SK-N-SH (cell line): ENCODE measurements at regions not wholly inside any gene's neighbourhood (a gene's known extent, or its start where the extent isn't known, plus 50 kb on each side); places are given as distances from the start of the nearest gene placed in this dataset.

ENCODE experiments used
- CTCF ChIA-PET: fragments of 300-600, 350-600 bp; formaldehyde crosslinking; extraction: SDS; loops from one replicate; lab custom pipeline; 2021; lab: Yijun Ruan, JAX
- POLR2A ChIA-PET: fragments of 350-600 bp; sonication (Branson Sonifier 250); formaldehyde crosslinking; extraction: SDS; loops from one replicate; lab custom pipeline; 2020; ENCODE audit warnings: antibody characterized with exemption, inconsistent platforms; lab: Yijun Ruan, JAX
- DNase-seq: peaks from one replicate; pipeline ENCODE4 v3.0.0; 2012
- H2AFZ ChIP-seq: fragments of 200-600 bp; sonication (generic); 2 replicates; pipeline ENCODE4 v1.8.1; 2016; ENCODE audit warnings: antibody characterized with exemption, mild to moderate bottlenecking, low read depth
- H3F3A ChIP-seq: fragments of 200-600 bp; sonication (generic); replicated peaks from 2 replicates; pipeline ENCODE3; 2016; ENCODE audit warnings: antibody characterized with exemption, mild to moderate bottlenecking; ENCODE audit not compliant: insufficient read depth
- H3K27ac ChIP-seq, 2 experiments: fragments of 200-500 bp in 1 of 2; fragments of 200-600 bp in 1 of 2; sonication (Bioruptor generic) in 1 of 2; sonication (generic), shearing (Covaris generic) in 1 of 2; 2 replicates each; pipeline versions ENCODE4 v1.5.1 to v1.6.1; 2014 to 2016; ENCODE audit warnings: low read depth in 2 of 2, inconsistent platforms in 1 of 2, low read length in 1 of 2, mild to moderate bottlenecking in 1 of 2, mixed read lengths in 1 of 2
- H3K27me3 ChIP-seq: fragments of 200-600 bp; sonication (generic), shearing (Covaris generic); 2 replicates; pipeline ENCODE4 v1.6.1; 2016; ENCODE audit warnings: mixed run types; ENCODE audit not compliant: insufficient read depth
- H3K36me3 ChIP-seq, 2 experiments: fragments of 200-500 bp in 1 of 2; fragments of 200-600 bp in 1 of 2; sonication (Bioruptor generic) in 1 of 2; sonication (generic) in 1 of 2; replicated peaks in 1 of 2; 2 replicates each; pipeline versions ENCODE3 to v1.5.1; 2014 to 2016; ENCODE audit warnings: low read length in 1 of 2, mild to moderate bottlenecking in 1 of 2; ENCODE audit not compliant: insufficient read depth in 2 of 2, control insufficient read depth in 1 of 2
- H3K4me1 ChIP-seq, 2 experiments: fragments of 200-500 bp in 1 of 2; fragments of 200-600 bp in 1 of 2; sonication (Bioruptor generic) in 1 of 2; sonication (generic), shearing (Covaris generic) in 1 of 2; 2 replicates each; pipeline versions ENCODE4 v1.5.1 to v1.6.1; 2014 to 2016; ENCODE audit warnings: low read depth in 1 of 2, low read length in 1 of 2, mixed run types in 1 of 2; ENCODE audit not compliant: insufficient read depth in 2 of 2, control insufficient read depth in 1 of 2
- H3K4me2 ChIP-seq: fragments of 200-600 bp; sonication (generic), shearing (Covaris generic); 2 replicates; pipeline ENCODE4 v1.6.1; 2017; ENCODE audit warnings: mixed run types
- H3K4me3 ChIP-seq, 2 experiments: fragments of 200-500 bp in 1 of 2; fragments of 200-600 bp in 1 of 2; sonication (Bioruptor generic) in 1 of 2; sonication (generic), shearing (Covaris generic) in 1 of 2; 2 replicates each; pipeline versions ENCODE4 v1.5.1 to v1.8.1; 2014 to 2016; ENCODE audit warnings: low read depth in 2 of 2, inconsistent platforms in 1 of 2, low read length in 1 of 2, mild to moderate bottlenecking in 1 of 2, mixed read lengths in 1 of 2, moderate library complexity in 1 of 2
- H3K79me2 ChIP-seq: fragments of 200-600 bp; sonication (generic); 2 replicates; pipeline ENCODE4 v1.8.1; 2017; ENCODE audit warnings: mild to moderate bottlenecking; ENCODE audit not compliant: insufficient read depth
- H3K9ac ChIP-seq: fragments of 200-600 bp; sonication (generic); 2 replicates; pipeline ENCODE4 v1.6.1; 2017; ENCODE audit warnings: mixed run types
- H3K9me2 ChIP-seq: fragments of 200-600 bp; sonication (generic); 2 replicates; pipeline ENCODE4 v1.6.1; 2017; ENCODE audit warnings: mixed run types
- H3K9me3 ChIP-seq: fragments of 200-600 bp; sonication (generic); 2 replicates; pipeline ENCODE4 v1.6.1; 2017; ENCODE audit warnings: mixed run types, mild to moderate bottlenecking, moderate library complexity
- H4K20me1 ChIP-seq: fragments of 200-600 bp; sonication (generic); 2 replicates; pipeline ENCODE4 v1.6.1; 2017; ENCODE audit warnings: mild to moderate bottlenecking, mixed run types; ENCODE audit not compliant: insufficient read depth
- CTCF ChIP-seq: fragments of 200-600 bp; sonication (generic); IDR thresholded peaks from 2 replicates; pipeline ENCODE4 v1.6.1; 2017; ENCODE audit warnings: antibody characterized with exemption, mild to moderate bottlenecking, moderate library complexity
- EP300 ChIP-seq, 2 experiments: IDR thresholded peaks; 2 replicates each; pipeline versions ENCODE4 v1.4.0 to v1.6.1; 2012; ENCODE audit warnings: borderline replicate concordance in 1 of 2, low read depth in 1 of 2, low read length in 1 of 2
- FOSL2 ChIP-seq: IDR thresholded peaks from 2 replicates; pipeline ENCODE4 v1.4.0; 2012; ENCODE audit warnings: low read depth, mild to moderate bottlenecking, moderate library complexity, borderline replicate concordance
- FOXM1 ChIP-seq: IDR thresholded peaks from 2 replicates; pipeline ENCODE4 v1.4.0; 2012; ENCODE audit warnings: low read depth, mild to moderate bottlenecking
- JUND ChIP-seq: IDR thresholded peaks from 2 replicates; pipeline ENCODE4 v1.4.0; 2012
- MAX ChIP-seq: IDR thresholded peaks from 2 replicates; pipeline ENCODE4 v1.4.0; 2012; ENCODE audit warnings: low read depth
- MXI1 ChIP-seq: IDR thresholded peaks from 2 replicates; pipeline ENCODE4 v1.6.1; 2012; ENCODE audit warnings: mild to moderate bottlenecking, low read depth, low read length, improper control_type of control experiment
- NFIC ChIP-seq: IDR thresholded peaks from 2 replicates; pipeline ENCODE4 v1.4.0; 2012; ENCODE audit warnings: borderline replicate concordance
- RAD21 ChIP-seq: IDR thresholded peaks from 2 replicates; pipeline ENCODE4 v1.6.1; 2012; ENCODE audit warnings: mild to moderate bottlenecking, low read length
- RCOR1 ChIP-seq: fragments of 150-350 bp; IDR thresholded peaks from 2 replicates; pipeline ENCODE4 v1.6.1; 2017; ENCODE audit warnings: antibody characterized with exemption, low read length
- REST ChIP-seq: IDR thresholded peaks from 2 replicates; pipeline ENCODE4 v1.6.1; 2012; ENCODE audit warnings: mild to moderate bottlenecking, low read depth, low read length, moderate library complexity
- SIN3A ChIP-seq: IDR thresholded peaks from 2 replicates; pipeline ENCODE4 v1.6.1; 2012; ENCODE audit warnings: low read depth, mild to moderate bottlenecking, low read length, moderate library complexity, borderline replicate concordance
- TEAD4 ChIP-seq: IDR thresholded peaks from 2 replicates; pipeline ENCODE4 v1.4.0; 2012; ENCODE audit warnings: mild to moderate bottlenecking, borderline replicate concordance; ENCODE audit not compliant: insufficient read depth
- USF1 ChIP-seq: IDR thresholded peaks from 2 replicates; pipeline ENCODE4 v1.4.0; 2012; ENCODE audit warnings: low read depth, borderline replicate concordance
- USF2 ChIP-seq: fragments of 150-350 bp; IDR thresholded peaks from 2 replicates; pipeline ENCODE4 v1.6.1; 2017; ENCODE audit warnings: antibody characterized with exemption, low read length, low read depth, borderline replicate concordance
- YY1 ChIP-seq: IDR thresholded peaks from 2 replicates; pipeline ENCODE4 v1.4.0; 2012; ENCODE audit warnings: low read depth, mild to moderate bottlenecking
- ZBTB33 ChIP-seq: IDR thresholded peaks from 2 replicates; pipeline ENCODE4 v1.4.0; 2012; ENCODE audit warnings: low read depth, borderline replicate concordance
- WGBS: methylation state at CpG from one replicate; pipeline ENCODE4 v1.1.6; 2017; ENCODE audit warnings: low lambda C conversion rate; 5-methylcytosine and 5-hydroxymethylcytosine counted together

GRCh38 chr3:139096670-139097069, 52.0 kb upstream of the PRR23C start (continued):
- TF ChIP-seq REST (no peak), FOXM1 (no peak), MXI1 (no peak), USF1 (no peak), SIN3A (no peak)

GRCh38 chr3:139098391-139098790, 53.7 kb upstream of the PRR23C start:
- H3K36me3 ChIP-seq = no peaks in the 10 kb centered on the region
- no peak overlapping the region for H3K4me2 ChIP-seq
- H3K27ac ChIP-seq = no peak overlapping the region
- H3K79me2 ChIP-seq = no peaks in the 10 kb centered on the region
- no peak for TF ChIP-seq FOSL2
- TF ChIP-seq USF2 = no peak
- TF ChIP-seq NFIC = no peak
- no peak for TF ChIP-seq ZBTB33
- no peak for TF ChIP-seq JUND
- no peak for TF ChIP-seq USF1
- no peak for TF ChIP-seq YY1
- no peak for TF ChIP-seq RAD21
- no peak for TF ChIP-seq RCOR1
- TF ChIP-seq TEAD4 = no peak
- TF ChIP-seq EP300 (IDR thresholded peaks at IDR 0.05; ENCODE audit: borderline replicate concordance in 1 of 2, low read depth in 1 of 2, low read length in 1 of 2) = no peak
- TF ChIP-seq FOXM1 = no peak
- TF ChIP-seq CTCF = no peak
- TF ChIP-seq MAX = no peak
- ChIA-PET CTCF (interaction anchor here (0.6 to 2.6 kb wide), 3 partner anchors 9 to 162 kb away, joined by 3 to 17 read pairs (median 3); no protein-coding TSS in a partner anchor), POLR2A (no interaction called here)
- no peaks in the 10 kb centered on the region; the same call in 1 of the 2 replicates for H3K27me3 ChIP-seq
- no peak overlapping the region for H3K4me3 ChIP-seq
- no peaks in the 10 kb centered on the region for H3F3A ChIP-seq
- no peaks in the 10 kb centered on the region for H3K4me1 ChIP-seq
- no peaks in the 10 kb centered on the region; the same call in 1 of the 2 replicates for H3K9me3 ChIP-seq
- WGBS = 64% methylated on average over 1 of the region's 1 CpG
- no peak for DNase-seq
- H2AFZ ChIP-seq = no peak overlapping the region
- H3K9ac ChIP-seq = no peak overlapping the region
- no peaks in the 10 kb centered on the region for H3K9me2 ChIP-seq
- no peaks in the 10 kb centered on the region for H4K20me1 ChIP-seq
